ENCODE measurements at regions not wholly inside any gene's neighbourhood (a gene's known extent, or its start where the extent isn't known, plus 50 kb on each side); places are given as distances from the start of the nearest gene placed in this dataset.
A peak's percentile ranks its signal among the peaks of the same experiment; 100 is the strongest.

GRCh38 chr17:69710926-69711325 is 296.4 kb downstream of the MAP2K6 start:
- no peaks in the 10 kb centered on the region for H3K27me3 ChIP-seq (replicated peaks; ENCODE audit: insufficient read depth)
- no peak overlapping the region for H2AFZ ChIP-seq
- in situ Hi-C loops (cut with MboI): no loop called here
- no peak overlapping the region for H3K9ac ChIP-seq
- no peaks in the 10 kb centered on the region for H3F3A ChIP-seq (ENCODE audit: insufficient read depth)
- no peaks in the 10 kb centered on the region for H3K36me3 ChIP-seq (ENCODE audit: low read depth)
- no peaks in the 10 kb centered on the region for H3K9me3 ChIP-seq (ENCODE audit: low read depth)
- TF ChIP-seq EZH2phosphoT487 (IDR thresholded peaks at IDR 0.05; ENCODE audit: insufficient read depth, low read depth) (no peak), EZH2 (IDR thresholded peaks at IDR 0.05; ENCODE audit: insufficient read depth, poor library complexity, severe bottlenecking) (no peak)
- no peak overlapping the region for H3K4me3 ChIP-seq
- no peaks in the 10 kb centered on the region for H4K20me1 ChIP-seq (ENCODE audit: insufficient read depth)
- no peaks in the 10 kb centered on the region for H3K9me2 ChIP-seq (ENCODE audit: insufficient read depth)
- H3K79me2 ChIP-seq (ENCODE audit: insufficient read depth): no peaks in the 10 kb centered on the region
- DNase-seq: peak; percentile 20
- H3K4me1 ChIP-seq (ENCODE audit: insufficient read depth): no peaks in the 10 kb centered on the region
- H3K4me2 ChIP-seq (ENCODE audit: unreplicated experiment): no peak overlapping the region
- H3K27ac ChIP-seq: no peak overlapping the region
- WGBS, 2 experiments (ENCODE audit: low coverage in 1 of 2, low lambda C conversion rate in 2 of 2, missing lambda C conversion rate in 2 of 2): 47 to 55% methylated on average over 2 of the region's 2 CpGs

GRCh38 chr17:69711541-69711940 is 297.0 kb downstream of the MAP2K6 start:
- no peak overlapping the region for H3K9ac ChIP-seq
- no peaks in the 10 kb centered on the region for H3K79me2 ChIP-seq (ENCODE audit: insufficient read depth)
- H3K36me3 ChIP-seq (ENCODE audit: low read depth): no peaks in the 10 kb centered on the region
- 17 to 20% methylated on average over 4 of the region's 4 CpGs for WGBS, 2 experiments (ENCODE audit: low coverage in 1 of 2, low lambda C conversion rate in 2 of 2, missing lambda C conversion rate in 2 of 2)
- H3K4me1 ChIP-seq (ENCODE audit: insufficient read depth): peaks cover 4% of the 10 kb centered on the region
- TF ChIP-seq EZH2phosphoT487 (IDR thresholded peaks at IDR 0.05; ENCODE audit: insufficient read depth, low read depth) (no peak), EZH2 (IDR thresholded peaks at IDR 0.05; ENCODE audit: insufficient read depth, poor library complexity, severe bottlenecking) (no peak)
- no peak overlapping the region for H3K4me2 ChIP-seq (ENCODE audit: unreplicated experiment)
- no peak for DNase-seq
- no peak overlapping the region for H3K27ac ChIP-seq
- H3K4me3 ChIP-seq: no peak overlapping the region
- H3F3A ChIP-seq (ENCODE audit: insufficient read depth): 0 out of 2 replicates have a peak, but pooled peaks cover 3% of the 10 kb centered on the region
- H3K9me2 ChIP-seq (ENCODE audit: insufficient read depth): no peaks in the 10 kb centered on the region
- H2AFZ ChIP-seq: no peak overlapping the region
- no peaks in the 10 kb centered on the region for H3K27me3 ChIP-seq (replicated peaks; ENCODE audit: insufficient read depth)
- in situ Hi-C loops (cut with MboI): no loop called here
- H4K20me1 ChIP-seq (ENCODE audit: insufficient read depth): no peaks in the 10 kb centered on the region
- no peaks in the 10 kb centered on the region for H3K9me3 ChIP-seq (ENCODE audit: low read depth)

- Histone ChIP-seq H3K9ac (no peak overlapping the region), H3K36me3 (ENCODE audit: low read depth) (no peaks in the 10 kb centered on the region), H3K27ac (no peak overlapping the region), H3K4me1 (ENCODE audit: insufficient read depth) (peaks cover 9% of the 10 kb centered on the region), H3F3A (ENCODE audit: insufficient read depth) (0 out of 2 replicates have a peak, but pooled peaks cover 8% of the 10 kb centered on the region), H3K27me3 (replicated peaks; ENCODE audit: insufficient read depth) (no peaks in the 10 kb centered on the region), H3K79me2 (ENCODE audit: insufficient read depth) (no peaks in the 10 kb centered on the region), H3K9me2 (ENCODE audit: insufficient read depth) (no peaks in the 10 kb centered on the region), H2AFZ (no peak overlapping the region), H3K4me3 (no peak overlapping the region), H3K9me3 (ENCODE audit: low read depth) (no peaks in the 10 kb centered on the region), H4K20me1 (ENCODE audit: insufficient read depth) (no peaks in the 10 kb centered on the region), H3K4me2 (ENCODE audit: unreplicated experiment) (no peak overlapping the region)
- DNase-seq: no peak
- TF ChIP-seq EZH2 (IDR thresholded peaks at IDR 0.05; ENCODE audit: insufficient read depth, poor library complexity, severe bottlenecking): no peak
- in situ Hi-C loops (cut with MboI): no loop called here
- 45 to 52% methylated on average over 2 of the region's 2 CpGs for WGBS, 2 experiments (ENCODE audit: low coverage in 1 of 2, low lambda C conversion rate in 2 of 2, missing lambda C conversion rate in 2 of 2)
Measured at GRCh38 chr17:69712801-69713311, 298.4 kb downstream of the MAP2K6 start.

DNA sequence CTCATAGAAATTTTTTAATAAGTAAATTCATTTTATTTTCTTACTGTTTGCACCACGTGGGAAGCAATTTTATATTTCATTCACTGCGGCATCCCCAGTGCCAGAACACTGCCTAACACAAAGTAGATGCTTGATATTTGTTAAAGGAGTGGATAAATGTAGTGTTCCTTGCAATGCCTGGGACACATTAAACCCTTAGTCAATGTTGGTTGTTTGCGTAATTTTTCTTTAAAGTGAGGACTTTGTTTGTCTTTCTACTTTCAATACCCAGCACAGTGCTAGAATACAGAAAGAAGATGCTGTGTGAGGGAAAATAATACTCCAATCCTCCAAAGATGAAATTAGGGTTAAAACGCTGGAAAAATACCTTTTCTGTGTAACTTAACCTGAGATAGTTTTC is 299.3 kb downstream of the MAP2K6 start:
- H3K27me3 ChIP-seq (replicated peaks; ENCODE audit: insufficient read depth): no peaks in the 10 kb centered on the region
- WGBS, 2 experiments (ENCODE audit: low coverage in 1 of 2, low lambda C conversion rate in 2 of 2, missing lambda C conversion rate in 2 of 2): 84 to 89% methylated on average over 4 of the region's 4 CpGs
- peaks cover 9% of the 10 kb centered on the region for H3K4me1 ChIP-seq (ENCODE audit: insufficient read depth)
- H3K79me2 ChIP-seq (ENCODE audit: insufficient read depth): no peaks in the 10 kb centered on the region
- DNase-seq: no peak
- H4K20me1 ChIP-seq (ENCODE audit: insufficient read depth): no peaks in the 10 kb centered on the region
- no peaks in the 10 kb centered on the region for H3K9me3 ChIP-seq (ENCODE audit: low read depth)
- no peak overlapping the region for H3K4me3 ChIP-seq
- TF ChIP-seq EZH2 (IDR thresholded peaks at IDR 0.05; ENCODE audit: insufficient read depth, poor library complexity, severe bottlenecking) (no peak), EZH2phosphoT487 (IDR thresholded peaks at IDR 0.05; ENCODE audit: insufficient read depth, low read depth) (no peak)
- H2AFZ ChIP-seq: no peak overlapping the region
- in situ Hi-C loops (cut with MboI): no loop called here
- H3K27ac ChIP-seq: no peak overlapping the region
- H3K9ac ChIP-seq: no peak overlapping the region
- 0 out of 2 replicates have a peak, but pooled peaks cover 8% of the 10 kb centered on the region for H3F3A ChIP-seq (ENCODE audit: insufficient read depth)
- no peaks in the 10 kb centered on the region for H3K36me3 ChIP-seq (ENCODE audit: low read depth)
- H3K9me2 ChIP-seq (ENCODE audit: insufficient read depth): no peaks in the 10 kb centered on the region
- no peak overlapping the region for H3K4me2 ChIP-seq (ENCODE audit: unreplicated experiment)

GRCh38 chr17:69714669-69715068 is 300.2 kb downstream of the MAP2K6 start:
- TF ChIP-seq EZH2 (IDR thresholded peaks at IDR 0.05; ENCODE audit: insufficient read depth, poor library complexity, severe bottlenecking) (no peak), EZH2phosphoT487 (IDR thresholded peaks at IDR 0.05; ENCODE audit: insufficient read depth, low read depth) (no peak)
- Histone ChIP-seq H3K9ac (no peak overlapping the region), H3K4me1 (ENCODE audit: insufficient read depth) (peaks cover 9% of the 10 kb centered on the region), H3K27ac (no peak overlapping the region), H3K9me3 (ENCODE audit: low read depth) (no peaks in the 10 kb centered on the region), H3K27me3 (replicated peaks; ENCODE audit: insufficient read depth) (no peaks in the 10 kb centered on the region), H3K4me2 (ENCODE audit: unreplicated experiment) (no peak overlapping the region), H3F3A (ENCODE audit: insufficient read depth) (0 out of 2 replicates have a peak, but pooled peaks cover 8% of the 10 kb centered on the region), H4K20me1 (ENCODE audit: insufficient read depth) (no peaks in the 10 kb centered on the region), H3K36me3 (ENCODE audit: low read depth) (no peaks in the 10 kb centered on the region), H2AFZ (no peak overlapping the region), H3K79me2 (ENCODE audit: insufficient read depth) (no peaks in the 10 kb centered on the region), H3K4me3 (no peak overlapping the region), H3K9me2 (ENCODE audit: insufficient read depth) (no peaks in the 10 kb centered on the region)
- WGBS, 2 experiments (ENCODE audit: low coverage in 1 of 2, low lambda C conversion rate in 2 of 2, missing lambda C conversion rate in 2 of 2): 78 to 88% methylated on average over 2 of the region's 2 CpGs
- DNase-seq: no peak
- in situ Hi-C loops (cut with MboI): no loop called here

All from GM23248 (cell line).